HG03565 (cell line): ENCODE measurements at regions not wholly inside any gene's neighbourhood (a gene's known extent, or its start where the extent isn't known, plus 50 kb on each side); places are given as distances from the start of the nearest gene placed in this dataset.
"Not testable (repeated sequence)": the region's sequence is repeated elsewhere in the genome, so short reads cannot be mapped to it uniquely, and the experiment has no call there.

ENCODE experiments used
- ATAC-seq: cut with Tn5 transposase; IDR thresholded peaks from one replicate; pipeline ENCODE4 v1.9.1; 2021; ENCODE audit warnings: mild to moderate bottlenecking, moderate library complexity; ENCODE audit not compliant: unreplicated experiment

DNA sequence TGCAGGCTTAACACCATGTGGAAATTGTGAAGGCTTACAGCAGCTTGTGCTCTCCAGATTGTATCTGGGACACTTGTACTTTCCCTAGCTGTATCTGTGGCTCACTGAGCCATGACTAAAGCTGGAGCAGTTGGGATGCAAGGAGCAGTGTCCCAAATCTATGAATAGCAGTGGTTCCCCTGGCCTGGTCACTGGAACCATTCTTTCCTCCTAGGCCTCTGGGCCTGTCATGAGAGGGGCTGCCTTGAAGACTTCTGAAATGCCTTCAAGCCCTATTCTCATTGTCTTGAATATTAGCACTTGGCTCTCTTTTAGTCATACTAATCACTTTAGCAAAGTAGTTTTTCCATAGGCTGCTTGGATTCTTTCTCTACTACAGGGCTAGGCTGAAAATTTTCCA lies 186.8 kb upstream of the LRATD1 start:
- no peak for ATAC-seq

DNA sequence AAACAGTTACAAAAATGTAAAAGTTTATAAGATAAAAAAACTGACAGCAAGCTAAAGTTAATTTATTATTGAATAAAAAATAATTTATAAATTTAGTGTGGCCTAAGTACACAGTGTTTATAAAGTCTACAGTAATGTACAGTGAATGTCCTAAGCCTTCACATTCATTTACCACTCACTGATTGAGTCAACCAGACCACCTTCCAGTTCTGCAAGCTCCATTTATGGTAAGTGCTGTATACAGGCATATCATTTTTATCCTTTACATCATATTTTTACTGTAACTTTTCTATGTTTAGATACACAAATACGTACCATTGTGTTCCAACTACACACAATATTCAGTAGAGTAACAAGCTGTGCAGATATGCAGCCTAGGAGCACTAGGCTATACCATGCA lies 184.2 kb upstream of the LRATD1 start:
- no peak for ATAC-seq

DNA sequence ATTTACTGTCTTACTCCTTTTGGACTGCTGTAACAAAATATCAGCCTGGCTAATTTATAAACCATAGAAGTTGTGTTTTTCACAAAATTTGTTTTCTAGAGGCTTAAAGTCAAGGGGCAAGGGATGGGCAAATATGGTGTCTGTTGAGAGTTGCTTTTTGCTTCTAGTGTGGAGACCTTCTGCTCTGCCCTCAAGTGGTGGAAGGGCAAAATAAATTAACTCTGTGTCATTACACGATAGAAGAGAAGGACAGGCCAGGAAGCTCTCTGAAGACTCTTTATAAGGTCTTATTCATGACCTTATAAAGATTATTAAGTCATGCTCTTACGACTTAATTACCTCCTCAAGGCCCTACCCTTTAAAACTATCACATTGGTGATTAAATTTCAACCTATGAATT lies 181.2 kb upstream of the LRATD1 start:
- no peak for ATAC-seq

DNA sequence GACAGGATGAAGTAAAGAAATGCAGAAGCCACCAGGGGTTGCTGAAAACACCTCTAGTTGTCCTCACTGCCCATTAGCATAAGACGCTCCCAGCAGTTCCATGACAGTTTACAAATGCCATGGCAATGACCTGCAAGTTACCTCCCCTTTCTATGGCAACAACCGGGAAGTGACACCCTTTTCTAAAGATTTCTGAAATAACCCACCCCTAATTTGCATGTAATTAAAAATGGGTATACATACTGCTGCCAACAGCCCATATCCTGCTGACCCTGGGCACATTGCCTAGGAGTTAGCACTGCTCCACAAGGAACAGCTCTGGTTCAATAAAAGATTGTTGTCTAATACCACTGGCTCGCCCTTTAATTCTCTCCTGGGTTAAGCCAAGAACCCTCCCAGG lies 178.3 kb upstream of the LRATD1 start:
- no peak for ATAC-seq

DNA sequence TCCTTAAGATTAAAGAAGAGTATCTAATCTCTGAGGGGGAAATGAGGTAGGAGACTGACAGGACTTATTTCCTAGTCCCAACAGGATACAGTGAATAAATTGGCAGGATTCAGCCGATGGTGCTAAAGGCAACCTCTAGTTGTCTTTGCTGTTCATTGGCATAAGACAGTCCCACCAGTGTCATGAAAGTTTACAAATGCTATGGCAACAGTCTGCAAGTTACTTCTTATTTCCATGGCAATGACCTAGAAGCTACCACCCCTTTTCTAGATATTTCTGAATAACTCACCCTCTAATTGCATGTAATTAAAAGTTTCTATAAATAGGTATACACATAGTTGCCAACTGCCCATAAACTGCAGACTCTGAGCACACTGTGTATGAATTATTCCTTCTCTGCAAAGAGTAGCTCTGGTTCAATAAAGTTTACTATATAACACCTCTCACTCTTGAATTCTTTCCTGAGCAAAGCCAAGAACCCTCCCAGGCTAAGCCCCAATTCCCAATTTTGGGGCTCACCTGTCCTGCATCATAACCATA lies 172.7 kb upstream of the LRATD1 start:
- no peak for ATAC-seq

DNA sequence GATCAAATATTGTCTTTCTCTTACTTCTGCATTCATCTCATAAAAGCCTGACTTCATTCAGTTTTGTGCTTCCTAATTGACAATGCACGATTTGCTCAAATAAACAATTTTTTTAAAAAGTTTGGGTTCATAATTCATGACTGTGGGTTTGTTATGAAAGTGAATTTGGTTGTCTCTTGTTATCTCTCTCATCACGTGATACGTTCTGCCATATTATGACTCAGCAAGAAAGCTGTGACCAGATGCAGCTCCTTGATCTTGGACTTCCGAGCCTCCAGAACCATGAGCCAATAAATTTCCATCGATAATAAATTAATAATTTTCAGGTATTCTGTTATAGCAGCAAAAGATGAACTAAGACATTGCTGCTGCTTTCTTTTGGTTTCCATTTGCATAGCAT lies 156.5 kb upstream of the LRATD1 start:
- no peak for ATAC-seq

DNA sequence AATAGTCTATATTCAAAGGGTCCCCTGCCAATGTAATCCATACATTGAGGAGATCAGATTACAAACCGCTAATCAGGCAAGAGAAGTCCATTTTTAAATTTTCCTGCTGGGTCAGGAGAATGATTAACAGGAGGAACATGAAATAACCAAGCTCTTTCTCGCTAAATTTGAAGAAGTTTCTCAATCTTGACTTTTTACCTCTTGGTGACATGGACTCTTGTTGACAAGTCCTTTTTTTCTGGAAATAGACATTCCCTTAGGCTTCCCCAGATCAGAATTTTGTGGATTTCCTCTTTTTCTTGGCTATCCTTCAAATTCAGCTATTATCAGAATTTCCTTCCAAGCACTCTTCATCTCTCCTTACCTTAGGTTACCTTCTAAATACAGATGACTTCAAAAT lies 153.0 kb upstream of the LRATD1 start:
- no peak for ATAC-seq

DNA sequence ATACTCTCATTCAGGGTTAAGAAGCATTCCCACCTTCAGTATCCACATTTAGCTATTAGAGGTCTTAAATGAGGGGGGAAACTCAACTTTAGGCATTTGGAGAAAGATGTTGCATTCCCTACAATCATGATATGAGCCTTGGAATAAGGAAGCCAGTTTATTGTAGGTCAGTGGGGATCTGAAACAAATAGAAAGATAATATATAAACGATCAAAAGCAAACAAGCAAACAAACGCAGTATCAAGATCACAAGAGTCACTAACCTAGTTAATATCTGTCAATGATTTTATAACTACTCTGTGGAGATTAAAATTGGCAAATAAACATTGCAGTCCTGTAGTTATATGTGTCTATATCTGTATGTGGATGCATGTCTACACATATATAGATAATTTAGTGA lies 152.4 kb upstream of the LRATD1 start:
- ATAC-seq, result no peak

DNA sequence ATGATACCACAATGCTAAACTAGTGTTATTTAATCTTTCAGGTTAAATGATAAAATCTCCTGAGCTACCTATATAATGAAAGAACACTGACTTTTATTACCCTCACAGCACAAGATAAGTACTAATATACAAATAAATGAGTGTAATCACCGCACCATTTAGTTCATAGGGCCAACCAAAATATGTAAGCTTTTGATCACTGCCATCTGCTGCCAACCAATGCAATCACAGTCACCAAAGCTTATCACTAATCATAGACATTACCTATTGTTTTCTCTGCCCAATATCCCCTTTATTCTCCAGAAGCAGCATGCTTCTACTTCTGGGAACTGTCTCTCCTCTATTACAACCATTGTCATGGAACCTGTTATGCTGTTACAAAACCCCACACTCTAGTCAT lies 151.6 kb upstream of the LRATD1 start:
- ATAC-seq, result no peak

DNA sequence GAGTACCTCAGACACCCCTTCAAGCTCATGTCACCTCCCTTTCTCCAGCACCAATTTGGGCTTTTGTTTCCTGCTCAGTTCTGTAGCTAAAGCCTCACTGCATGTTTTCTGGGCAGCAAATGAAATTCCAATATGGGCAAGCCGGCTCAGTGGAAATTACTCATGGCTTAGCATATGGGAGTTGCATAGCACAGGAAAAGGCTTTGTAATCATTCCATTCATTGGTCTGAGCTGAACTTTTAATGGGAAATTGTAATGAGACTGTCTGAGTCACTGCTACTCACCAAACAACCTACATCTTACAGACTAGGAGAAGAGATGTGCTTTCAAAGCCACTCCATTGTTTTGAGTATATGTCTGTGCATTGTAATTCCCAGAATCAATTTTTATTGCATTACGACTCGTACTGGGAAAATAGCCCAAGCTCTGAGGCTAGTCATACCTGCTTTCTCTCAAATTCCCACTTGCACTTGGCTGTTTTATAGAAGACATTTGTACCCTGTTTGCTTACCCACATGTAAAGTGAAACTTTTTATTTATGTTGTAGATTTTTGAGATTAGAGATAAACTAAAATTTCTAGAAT lies 139.5 kb upstream of the LRATD1 start:
- ATAC-seq, result no peak

DNA sequence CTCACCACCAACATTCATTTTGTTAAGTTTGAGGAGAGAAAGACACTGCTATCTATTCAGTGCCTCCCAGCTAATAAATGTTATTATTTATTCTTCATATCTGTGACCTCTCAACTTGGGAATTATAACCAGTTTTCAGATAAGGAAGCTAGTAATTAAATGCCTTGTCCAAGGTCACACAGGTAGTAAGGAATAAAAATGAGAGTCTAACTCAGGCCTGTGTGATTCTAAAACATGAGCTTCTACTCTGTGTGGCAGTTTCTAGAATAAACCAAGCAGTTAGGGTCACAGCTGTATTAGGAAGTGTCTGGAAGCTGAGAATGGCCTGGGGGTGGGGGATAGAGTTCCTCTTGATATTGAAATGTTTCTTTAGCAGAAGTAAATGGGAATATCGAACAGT lies 137.8 kb upstream of the LRATD1 start:
- no peak for ATAC-seq

DNA sequence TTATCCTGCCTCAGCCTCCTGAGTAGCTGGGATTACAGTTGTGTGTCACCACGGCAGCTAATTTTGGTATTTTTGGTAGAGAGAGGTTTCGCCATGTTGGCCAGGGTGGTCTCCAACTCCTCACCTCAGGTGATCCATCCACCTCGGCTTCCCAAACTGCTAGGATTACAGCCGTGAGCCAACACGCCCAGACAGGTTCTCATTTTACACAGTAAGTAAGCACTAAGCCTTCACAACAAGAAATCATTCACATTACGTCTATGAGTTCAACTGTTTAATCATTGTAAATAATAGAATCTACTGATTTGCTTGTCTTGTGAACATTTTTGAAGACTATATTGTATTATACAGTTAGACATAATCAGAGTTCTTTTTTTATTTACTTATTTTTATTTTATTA lies 131.5 kb upstream of the LRATD1 start:
- ATAC-seq, result no peak

DNA sequence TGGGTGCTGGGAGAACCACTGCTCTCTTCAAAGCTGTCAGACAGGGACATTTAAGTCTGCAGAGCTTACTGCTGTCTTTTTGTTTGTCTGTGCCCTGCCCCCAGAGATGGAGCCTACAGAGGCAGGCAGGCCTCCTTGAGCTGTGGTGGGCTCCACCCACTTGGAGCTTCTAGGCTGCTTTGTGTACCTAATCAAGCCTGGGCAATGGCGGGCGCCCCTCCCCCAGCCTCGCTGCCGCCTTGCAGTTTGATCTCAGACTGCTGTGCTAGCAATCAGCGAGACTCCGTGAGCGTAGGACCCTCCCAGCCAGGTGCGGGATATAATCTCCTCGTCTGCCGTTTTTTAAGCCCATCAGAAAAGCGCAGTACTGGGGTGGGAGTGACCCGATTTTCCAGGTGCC lies 125.6 kb upstream of the LRATD1 start:
- not testable (repeated sequence) for ATAC-seq

DNA sequence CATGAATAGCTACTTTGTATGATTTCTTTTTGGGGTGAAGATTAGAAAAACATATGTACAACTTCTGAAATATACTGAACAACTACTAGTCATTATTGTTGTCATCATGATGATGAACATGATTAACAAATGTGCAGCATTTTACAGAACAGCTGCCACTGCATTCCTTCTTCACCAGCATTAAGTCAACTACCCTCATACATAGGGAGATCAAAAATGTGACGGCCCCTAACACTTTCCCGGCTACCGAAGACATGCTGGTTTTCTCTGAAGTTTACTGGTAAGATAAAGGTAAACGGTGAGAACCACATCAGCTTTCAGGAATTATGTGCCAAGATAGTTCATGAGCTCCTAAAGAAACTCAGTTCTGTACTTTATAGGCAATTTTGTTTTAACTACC lies 121.0 kb upstream of the LRATD1 start:
- ATAC-seq, result no peak

DNA sequence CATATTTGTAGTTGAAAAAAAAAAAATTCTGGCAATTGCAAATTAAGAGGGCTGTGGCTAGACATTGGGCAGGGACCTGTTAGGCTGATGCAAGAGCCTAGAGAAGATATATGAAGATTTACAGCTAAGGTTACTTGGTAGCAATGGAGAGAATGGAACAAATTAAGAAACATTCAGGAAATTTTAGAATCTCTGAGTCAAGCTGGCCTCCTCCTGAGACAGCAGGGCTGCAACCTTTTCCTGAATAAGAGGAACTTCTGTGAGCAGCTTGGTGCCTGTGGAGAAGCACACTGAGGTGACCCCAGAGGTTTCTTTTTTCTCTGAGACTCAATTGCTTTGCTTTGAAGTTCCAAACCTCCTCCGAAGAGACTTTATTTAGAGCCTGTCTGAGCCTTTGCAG lies 118.6 kb upstream of the LRATD1 start:
- no peak for ATAC-seq

DNA sequence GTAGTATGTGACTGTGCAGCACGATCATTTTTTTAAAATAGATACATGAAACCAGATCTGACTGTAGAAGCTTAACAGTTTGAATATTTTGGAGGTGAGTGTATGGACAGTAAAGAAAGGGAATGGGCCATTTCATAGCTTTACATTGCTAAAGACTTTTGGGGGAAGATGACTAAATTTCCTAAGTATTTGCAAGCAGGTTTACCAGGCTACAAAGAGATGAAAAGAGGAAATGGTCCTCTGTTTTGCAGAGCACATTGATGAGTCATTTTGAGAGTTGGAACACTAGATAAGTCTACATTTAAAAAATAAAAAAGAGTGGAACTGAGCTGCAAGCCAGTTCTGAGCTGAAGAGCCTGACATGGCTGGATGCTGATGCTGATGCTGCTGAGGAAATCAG lies 115.7 kb upstream of the LRATD1 start:
- ATAC-seq, result peak; percentile 63

DNA sequence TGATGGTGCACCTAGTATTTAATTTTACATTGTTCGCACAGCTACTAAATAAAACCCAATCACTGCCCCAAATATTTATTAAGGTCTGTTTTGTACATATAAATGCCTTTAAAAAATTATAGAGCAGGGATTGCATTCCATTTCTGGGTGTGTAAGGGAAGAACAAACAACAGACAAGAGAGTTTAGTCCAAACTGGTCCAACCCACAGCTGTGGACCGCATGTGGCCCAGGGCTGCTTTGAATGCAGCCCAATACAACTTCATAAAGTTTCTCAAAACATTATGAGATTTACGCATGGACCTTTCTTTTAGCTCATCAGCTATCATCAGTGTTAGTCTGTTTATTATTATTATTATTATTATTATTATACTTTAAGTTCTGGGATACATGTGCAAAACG lies 114.8 kb upstream of the LRATD1 start:
- ATAC-seq, result no peak

DNA sequence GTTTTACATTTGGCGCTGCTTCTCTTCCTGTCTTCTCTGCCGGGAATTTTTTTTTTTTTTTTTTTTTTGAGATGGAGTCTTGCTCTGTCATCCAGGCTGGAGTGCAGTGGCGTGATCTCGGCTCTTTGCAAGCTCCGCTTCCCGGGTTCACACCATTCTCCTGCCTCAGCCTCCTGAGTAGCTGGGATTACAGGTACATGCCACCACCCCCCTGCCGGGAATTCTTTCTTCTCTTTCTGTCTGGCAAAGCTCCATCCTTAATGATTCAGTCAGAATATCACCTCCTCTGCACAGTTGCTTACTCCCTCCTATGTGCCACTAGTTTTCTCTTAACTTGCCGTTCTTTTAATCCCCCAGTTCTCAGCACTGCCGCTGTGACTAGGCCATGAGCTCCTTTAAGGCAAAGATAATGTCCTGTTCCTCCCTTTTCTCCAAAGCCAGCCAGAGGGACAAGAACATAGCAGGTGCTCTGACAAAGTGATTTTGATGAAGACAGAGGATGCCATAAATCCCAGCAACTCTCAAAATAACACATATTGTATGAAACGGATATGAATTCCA lies 112.1 kb upstream of the LRATD1 start:
- no peak for ATAC-seq

DNA sequence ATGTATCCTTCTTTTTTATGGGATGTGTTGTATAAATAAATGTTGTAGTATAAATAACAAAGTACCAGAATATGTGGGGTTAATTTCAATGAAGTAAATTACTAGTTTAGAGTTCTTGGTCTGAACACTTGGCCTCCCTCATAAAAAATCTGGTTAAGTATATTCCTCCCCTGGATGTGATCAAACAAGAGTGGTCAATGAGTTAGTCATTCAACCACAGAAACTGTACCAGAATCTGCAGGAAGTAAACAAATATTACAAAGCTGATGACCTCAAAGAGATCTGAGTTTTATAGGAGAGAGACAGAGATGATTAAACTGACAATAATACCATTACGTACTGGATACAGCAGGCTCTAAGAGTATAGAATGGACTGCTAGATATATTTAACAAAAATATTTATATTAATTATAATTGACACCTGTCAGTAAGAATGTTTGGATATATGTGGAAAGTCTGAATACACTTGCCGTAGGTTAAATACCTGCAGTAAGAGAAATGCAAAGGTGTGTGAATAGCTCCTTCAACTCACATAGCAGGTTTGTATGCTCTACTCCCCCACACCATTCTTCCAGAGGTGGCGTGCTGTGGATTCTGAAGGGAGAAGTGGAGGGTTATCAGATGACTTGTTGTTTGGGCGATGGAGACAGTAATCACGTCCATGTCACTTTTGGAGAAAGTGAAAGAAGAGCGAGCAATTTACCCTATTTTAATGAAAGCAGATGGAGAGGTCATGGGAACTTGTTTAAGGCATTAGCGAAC lies 108.3 kb upstream of the LRATD1 start:
- no peak for ATAC-seq

DNA sequence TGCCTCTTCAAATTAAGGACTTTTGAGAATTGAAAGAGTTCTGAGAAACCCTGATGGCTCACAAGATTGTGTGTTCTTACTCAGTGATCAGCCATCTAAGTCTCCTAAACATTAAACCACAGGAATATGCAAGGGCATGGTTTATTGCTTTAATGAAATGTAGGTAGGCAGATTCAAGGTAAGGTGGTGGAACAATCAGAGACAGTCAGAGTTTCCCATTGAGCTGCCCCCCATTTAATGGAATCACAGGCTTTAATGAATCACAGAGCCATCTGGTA lies 107.8 kb upstream of the LRATD1 start:
- ATAC-seq, result no peak

DNA sequence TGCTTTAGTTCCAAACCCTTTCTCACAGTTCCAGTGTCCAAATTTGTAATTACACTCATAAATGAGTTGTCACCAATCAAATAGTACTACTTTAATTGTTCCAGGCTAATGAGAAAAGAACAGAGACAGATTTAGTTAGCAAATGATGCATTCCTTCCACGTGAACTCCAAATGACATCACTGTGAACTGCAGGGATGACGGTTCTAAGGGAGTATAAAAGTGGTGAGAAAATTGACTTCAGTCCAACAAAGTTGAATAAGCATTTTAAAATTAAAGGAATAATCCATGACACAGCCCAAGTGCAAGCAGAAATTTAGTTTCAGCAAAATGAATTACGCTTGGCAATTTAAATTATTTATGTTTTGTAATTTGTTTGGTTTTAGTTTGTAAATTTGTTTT lies 102.0 kb upstream of the LRATD1 start:
- ATAC-seq, result no peak

DNA sequence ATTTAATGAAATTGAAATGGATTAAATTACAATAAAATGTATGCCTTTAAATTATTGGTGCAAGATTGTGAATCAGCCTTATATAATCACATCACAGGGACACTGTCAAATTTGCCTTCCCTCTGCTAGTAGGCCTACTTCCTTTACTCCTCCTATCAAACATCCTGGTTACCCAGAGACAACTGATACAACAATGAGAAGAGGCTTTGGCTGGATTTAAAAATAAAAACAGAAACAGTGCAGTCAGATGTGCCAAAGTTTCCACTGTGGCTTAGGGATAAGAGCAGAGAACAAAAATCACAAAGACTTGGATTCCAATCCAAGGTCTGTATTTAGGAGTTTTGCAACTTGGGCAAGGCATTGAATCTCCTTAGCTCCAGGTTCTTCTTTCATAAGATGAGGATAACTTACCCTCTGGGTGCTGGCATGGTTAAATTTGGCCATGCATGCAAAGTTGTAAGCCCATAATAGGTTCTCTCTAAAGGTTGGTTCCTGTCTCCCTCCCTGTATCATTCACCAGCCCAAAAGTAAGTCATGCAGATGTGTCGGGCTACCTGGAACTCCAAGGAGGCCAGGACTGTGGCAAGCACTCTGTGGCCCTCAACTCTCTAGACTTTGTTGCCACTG lies 99.3 kb upstream of the LRATD1 start:
- no peak for ATAC-seq
